H9 (cell line): ENCODE measurements at regions not wholly inside any gene's neighbourhood (a gene's known extent, or its start where the extent isn't known, plus 50 kb on each side); places are given as distances from the start of the nearest gene placed in this dataset.

Experiments
- DNase-seq: peaks from one replicate; pipeline ENCODE4 v3.0.0-alpha.2; 2017
- H2AFZ ChIP-seq: one replicate; pipeline ENCODE4 v1.6.1; 2013; ENCODE audit warnings: mild to moderate bottlenecking, low read length, control low read depth, moderate library complexity
- H2AK5ac ChIP-seq: 2 replicates; pipeline ENCODE4 v1.6.1; 2013; ENCODE audit warnings: low read length, control low read depth, mixed read lengths; ENCODE audit not compliant: insufficient read length
- H2BK120ac ChIP-seq: one replicate; pipeline ENCODE4 v1.6.1; 2013; ENCODE audit warnings: low read depth, mild to moderate bottlenecking, low read length, control low read depth, inconsistent platforms; ENCODE audit not compliant: poor library complexity, severe bottlenecking
- H2BK12ac ChIP-seq: 2 replicates; pipeline ENCODE4 v1.6.1; 2013; ENCODE audit warnings: low read length, control low read depth, mixed read lengths, low read depth; ENCODE audit not compliant: insufficient read length
- H2BK15ac ChIP-seq: 2 replicates; pipeline ENCODE4 v1.6.1; 2013; ENCODE audit warnings: low read depth, low read length, control low read depth
- H2BK20ac ChIP-seq: one replicate; pipeline ENCODE4 v1.6.1; 2013; ENCODE audit warnings: low read depth, mild to moderate bottlenecking, low read length, control low read depth, inconsistent platforms; ENCODE audit not compliant: poor library complexity, severe bottlenecking
- H2BK5ac ChIP-seq: 2 replicates; pipeline ENCODE4 v1.6.1; 2013; ENCODE audit warnings: low read length, control low read depth, mixed read lengths; ENCODE audit not compliant: insufficient read length
- H3K14ac ChIP-seq: 2 replicates; pipeline ENCODE4 v1.6.1; 2013; ENCODE audit warnings: low read length, control low read depth; ENCODE audit not compliant: insufficient read depth
- H3K18ac ChIP-seq: 2 replicates; pipeline ENCODE4 v1.6.1; 2013; ENCODE audit warnings: low read depth, mild to moderate bottlenecking, mixed read lengths, low read length, control low read depth; ENCODE audit not compliant: insufficient read length
- H3K23ac ChIP-seq: 2 replicates; pipeline ENCODE4 v1.6.1; 2013; ENCODE audit warnings: low read length, control low read depth, mixed read lengths, low read depth; ENCODE audit not compliant: insufficient read length
- H3K23me2 ChIP-seq: 2 replicates; pipeline ENCODE4 v1.6.1; 2013; ENCODE audit warnings: low read depth, mild to moderate bottlenecking, mixed read lengths, low read length, control low read depth; ENCODE audit not compliant: insufficient read length, poor library complexity, severe bottlenecking
- H3K27ac ChIP-seq: 2 replicates; pipeline ENCODE4 v1.5.1; 2013; ENCODE audit warnings: low read length, control low read depth, mixed read lengths, low read depth; ENCODE audit not compliant: insufficient read length
- H3K27me3 ChIP-seq: 2 replicates; pipeline ENCODE4 v1.6.1; 2013; ENCODE audit warnings: low read length, control low read depth, inconsistent platforms; ENCODE audit not compliant: insufficient read depth
- H3K4ac ChIP-seq: 2 replicates; pipeline ENCODE4 v1.6.1; 2013; ENCODE audit warnings: low read depth, mild to moderate bottlenecking, control low read depth, inconsistent platforms, low read length, moderate library complexity
- H3K4me1 ChIP-seq: 2 replicates; pipeline ENCODE4 v1.6.1; 2013; ENCODE audit warnings: low read length, control low read depth, inconsistent platforms; ENCODE audit not compliant: insufficient read depth
- H3K4me2 ChIP-seq: 2 replicates; pipeline ENCODE4 v1.6.1; 2013; ENCODE audit warnings: low read length, control low read depth, mixed read lengths; ENCODE audit not compliant: insufficient read length, insufficient read depth
- H3K56ac ChIP-seq: 2 replicates; pipeline ENCODE4 v1.6.1; 2013; ENCODE audit warnings: low read depth, mild to moderate bottlenecking, mixed read lengths, low read length, control low read depth; ENCODE audit not compliant: insufficient read length
- H3K79me1 ChIP-seq: 2 replicates; pipeline ENCODE4 v1.6.1; 2013; ENCODE audit warnings: low read depth, mild to moderate bottlenecking, moderate library complexity, low read length, control low read depth, inconsistent platforms; ENCODE audit not compliant: insufficient read depth, poor library complexity, severe bottlenecking
- H3K79me2 ChIP-seq: 2 replicates; pipeline ENCODE4 v1.6.1; 2013; ENCODE audit warnings: low read length, control low read depth, inconsistent platforms; ENCODE audit not compliant: insufficient read depth
- H3K9ac ChIP-seq: 2 replicates; pipeline ENCODE4 v1.6.1; 2013; ENCODE audit warnings: low read length, control low read depth, mixed read lengths; ENCODE audit not compliant: insufficient read length; ENCODE audit errors: extremely low read depth
- H3K9me3 ChIP-seq: one replicate; pipeline ENCODE4 v1.6.1; 2013; ENCODE audit warnings: low read depth, low read length, inconsistent platforms; ENCODE audit not compliant: control insufficient read depth
- H3T11ph ChIP-seq: one replicate; pipeline ENCODE4 v1.6.1; 2013; ENCODE audit warnings: mild to moderate bottlenecking, low read length, control low read depth, inconsistent platforms
- H4K20me1 ChIP-seq: one replicate; pipeline ENCODE4 v1.6.1; 2013; ENCODE audit not compliant: control insufficient read depth, insufficient read length, insufficient read depth
- H4K5ac ChIP-seq: 2 replicates; pipeline ENCODE4 v1.6.1; 2013; ENCODE audit warnings: low read depth, mild to moderate bottlenecking, mixed read lengths, low read length, control low read depth; ENCODE audit not compliant: insufficient read length
- H4K8ac ChIP-seq: replicated peaks from 2 replicates; pipeline ENCODE4 v1.6.1; 2013; ENCODE audit warnings: low read length, control low read depth, mixed read lengths, low read depth; ENCODE audit not compliant: insufficient read length
- H4K91ac ChIP-seq: 2 replicates; pipeline ENCODE4 v1.6.1; 2013; ENCODE audit warnings: low read depth, mild to moderate bottlenecking, moderate library complexity, mixed read lengths, low read length, control low read depth; ENCODE audit not compliant: insufficient read length
- H3K27ac Mint-ChIP-seq, 3 experiments: 2 replicates in 2 of 3; 3 replicates in 1 of 3; pipeline ENCODE4 v1.8.0; 2020 to 2021; ENCODE audit warnings: mixed read lengths in 3 of 3, mild to moderate bottlenecking in 1 of 3, moderate library complexity in 1 of 3
- H3K27me3 Mint-ChIP-seq: 2 replicates; pipeline ENCODE4 v1.8.0; 2021; ENCODE audit warnings: low read depth, mild to moderate bottlenecking, moderate library complexity, mixed read lengths
- H3K36me3 Mint-ChIP-seq, 3 experiments: 2 replicates in 2 of 3; 3 replicates in 1 of 3; pipeline ENCODE4 v1.8.0; 2020 to 2021; ENCODE audit warnings: low read depth in 3 of 3, mixed read lengths in 3 of 3; ENCODE audit not compliant: insufficient read depth in 1 of 3
- H3K4me1 Mint-ChIP-seq, 2 experiments: 2 replicates each; pipeline ENCODE4 v1.8.0; 2020; ENCODE audit warnings: mixed read lengths in 2 of 2
- H3K4me3 Mint-ChIP-seq, 2 experiments: 2 replicates in 1 of 2; 3 replicates in 1 of 2; pipeline ENCODE4 v1.8.0; 2020 to 2021; ENCODE audit warnings: mild to moderate bottlenecking in 2 of 2, mixed read lengths in 2 of 2, moderate library complexity in 1 of 2
- H3K9me3 Mint-ChIP-seq, 2 experiments: 2 replicates in 1 of 2; 3 replicates in 1 of 2; pipeline ENCODE4 v1.8.0; 2020; ENCODE audit warnings: mild to moderate bottlenecking in 2 of 2, mixed read lengths in 2 of 2, moderate library complexity in 1 of 2
- WGBS: extraction: QIAGEN DNeasy Blood & Tissue Kit; methylation state at CpG from one replicate; pipeline ENCODE4 v1.1.7; 2013; ENCODE audit warnings: missing lambda C conversion rate, low lambda C conversion rate, mixed read lengths; ENCODE audit not compliant: insufficient read length; ENCODE audit errors: extremely low coverage; 5-methylcytosine and 5-hydroxymethylcytosine counted together
- TF ChIP-seq, protein P1 (sequence below): fragments of 200-600 bp; sonication (generic); conservative IDR thresholded peaks from 3 replicates; pipeline ENCODE4 v1.8.0; 2021; ENCODE audit warnings: antibody characterized with exemption, mild to moderate bottlenecking

GRCh38 chr10:55766212-55766611 lies 594.8 kb downstream of the ZWINT start:
- Histone ChIP-seq H3K4me2 (no peak overlapping the region), H2AK5ac (no peak overlapping the region), H3K14ac (no peak overlapping the region), H3K79me2 (no peaks in the 10 kb centered on the region), H3K27me3 (no peaks in the 10 kb centered on the region), H3K9ac (no peak overlapping the region), H2AFZ (no peak overlapping the region), H2BK15ac (no peak overlapping the region), H2BK20ac (no peak overlapping the region), H2BK5ac (no peak overlapping the region), H3T11ph (no peak overlapping the region), H2BK12ac (no peak overlapping the region), H3K23me2 (no peaks in the 10 kb centered on the region), H2BK120ac (no peak overlapping the region), H3K27ac (no peak overlapping the region), H4K8ac (no peak overlapping the region), H3K79me1 (no peaks in the 10 kb centered on the region), H3K56ac (no peak overlapping the region), H3K18ac (no peak overlapping the region), H3K4ac (no peak overlapping the region), H4K5ac (no peak overlapping the region), H3K23ac (no peak overlapping the region), H3K9me3 (no peaks in the 10 kb centered on the region), H4K91ac (no peak overlapping the region), H3K4me1 (no peaks in the 10 kb centered on the region), H4K20me1 (no peaks in the 10 kb centered on the region)
- no peak for DNase-seq
- Mint-ChIP-seq H3K27ac (no peak overlapping the region), H3K9me3 (no peaks in the 10 kb centered on the region), H3K4me1 (peaks cover 3 to 6% of the 10 kb centered on the region in 2 experiments; a peak in 3 of 4 replicates), H3K36me3 (no peaks in the 10 kb centered on the region), H3K27me3 (no peaks in the 10 kb centered on the region), H3K4me3 (no peak overlapping the region)
- WGBS = no CpG with 5 or more reads among the region's 1 CpG
- TF ChIP-seq, protein P1, sequence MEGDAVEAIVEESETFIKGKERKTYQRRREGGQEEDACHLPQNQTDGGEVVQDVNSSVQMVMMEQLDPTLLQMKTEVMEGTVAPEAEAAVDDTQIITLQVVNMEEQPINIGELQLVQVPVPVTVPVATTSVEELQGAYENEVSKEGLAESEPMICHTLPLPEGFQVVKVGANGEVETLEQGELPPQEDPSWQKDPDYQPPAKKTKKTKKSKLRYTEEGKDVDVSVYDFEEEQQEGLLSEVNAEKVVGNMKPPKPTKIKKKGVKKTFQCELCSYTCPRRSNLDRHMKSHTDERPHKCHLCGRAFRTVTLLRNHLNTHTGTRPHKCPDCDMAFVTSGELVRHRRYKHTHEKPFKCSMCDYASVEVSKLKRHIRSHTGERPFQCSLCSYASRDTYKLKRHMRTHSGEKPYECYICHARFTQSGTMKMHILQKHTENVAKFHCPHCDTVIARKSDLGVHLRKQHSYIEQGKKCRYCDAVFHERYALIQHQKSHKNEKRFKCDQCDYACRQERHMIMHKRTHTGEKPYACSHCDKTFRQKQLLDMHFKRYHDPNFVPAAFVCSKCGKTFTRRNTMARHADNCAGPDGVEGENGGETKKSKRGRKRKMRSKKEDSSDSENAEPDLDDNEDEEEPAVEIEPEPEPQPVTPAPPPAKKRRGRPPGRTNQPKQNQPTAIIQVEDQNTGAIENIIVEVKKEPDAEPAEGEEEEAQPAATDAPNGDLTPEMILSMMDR = no peak
